Activated CD4-positive, alpha-beta T cell treated with anti-CD3 and anti-CD28 coated beads for 36 hours (primary cell): ENCODE measurements at regions not wholly inside any gene's neighbourhood (a gene's known extent, or its start where the extent isn't known, plus 50 kb on each side); places are given as distances from the start of the nearest gene placed in this dataset.

Experiments
- ATAC-seq: fragments of 200-7000 bp; cut with Tn5 transposase; one replicate; pipeline ENCODE4 v1.10.0; 2021; ENCODE audit warnings: mild to moderate bottlenecking, moderate library complexity
- CTCF ChIA-PET: fragments of 350-600 bp; sonication (Branson Sonifier 250); formaldehyde crosslinking; loops from one replicate; lab custom pipeline; 2021; ENCODE audit warnings: antibody characterized with exemption; lab: Charles Lee
- POLR2A ChIA-PET: fragments of 350-600 bp; sonication (Branson Sonifier 250); formaldehyde crosslinking; loops from one replicate; lab custom pipeline; 2021; ENCODE audit warnings: antibody characterized with exemption, inconsistent platforms; lab: Charles Lee
- DNase-seq: peaks from one replicate; pipeline ENCODE4 v3.0.0-alpha.2; 2020
- H3K27ac Mint-ChIP-seq: one replicate; pipeline ENCODE4 v1.8.0; 2021; ENCODE audit warnings: mixed read lengths
- H3K27me3 Mint-ChIP-seq: one replicate; pipeline ENCODE4 v1.8.0; 2021; ENCODE audit warnings: mixed read lengths
- H3K36me3 Mint-ChIP-seq: one replicate; pipeline ENCODE4 v1.8.0; 2021; ENCODE audit warnings: low read depth, mixed read lengths
- H3K4me1 Mint-ChIP-seq: one replicate; pipeline ENCODE4 v1.8.0; 2021; ENCODE audit warnings: mixed read lengths
- H3K4me3 Mint-ChIP-seq: one replicate; pipeline ENCODE4 v1.8.0; 2021; ENCODE audit warnings: mild to moderate bottlenecking, moderate library complexity, mixed read lengths
- H3K9me3 Mint-ChIP-seq: one replicate; pipeline ENCODE4 v1.8.0; 2021; ENCODE audit warnings: low read depth, mixed read lengths
- intact Hi-C, 2 experiments: fragments of 100-400 bp; cut with DNase I in 1 of 2; cut with micrococcal nuclease in 1 of 2; formaldehyde crosslinking; loops; one replicate each; pipeline versions ENCODE4 v1.14.2 to v1.15.1; 2022 to 2024; cut with DNase I, micrococcal nuclease

GRCh38 chr4:18242919-18243693 lies 221.6 kb upstream of the LCORL start:
- ChIA-PET POLR2A (no interaction called here), CTCF (no interaction called here)
- no peaks in the 10 kb centered on the region for H3K9me3 Mint-ChIP-seq
- no peaks in the 10 kb centered on the region for H3K27me3 Mint-ChIP-seq
- no peaks in the 10 kb centered on the region for H3K36me3 Mint-ChIP-seq
- ATAC-seq: no peak
- DNase-seq: no peak
- intact Hi-C loops: no loop called here
- no peaks in the 10 kb centered on the region for H3K4me1 Mint-ChIP-seq
- no peak overlapping the region for H3K27ac Mint-ChIP-seq
- H3K4me3 Mint-ChIP-seq: no peak overlapping the region

- Mint-ChIP-seq H3K4me1 (no peaks in the 10 kb centered on the region), H3K9me3 (no peaks in the 10 kb centered on the region), H3K36me3 (no peaks in the 10 kb centered on the region), H3K4me3 (no peak overlapping the region), H3K27me3 (no peaks in the 10 kb centered on the region), H3K27ac (no peak overlapping the region)
- intact Hi-C loops: no loop called here
- POLR2A ChIA-PET: no interaction called here
- ATAC-seq (no peak), DNase-seq (no peak)
- CTCF ChIA-PET: no interaction called here
These were observed 220.2 kb upstream of the LCORL start for GRCh38 chr4:18241727-18242126.

- intact Hi-C loops: no loop called here
- POLR2A ChIA-PET: no interaction called here
These were observed 212.6 kb upstream of the LCORL start for GRCh38 chr4:18234108-18234507.

GRCh38 chr4:18231726-18232125 lies 210.2 kb upstream of the LCORL start:
- POLR2A ChIA-PET: no interaction called here
- Mint-ChIP-seq H3K4me1 (no peaks in the 10 kb centered on the region), H3K27me3 (peaks cover 8% of the 10 kb centered on the region), H3K9me3 (peaks cover 11% of the 10 kb centered on the region), H3K36me3 (no peaks in the 10 kb centered on the region), H3K27ac (no peak overlapping the region), H3K4me3 (no peak overlapping the region)
- ATAC-seq (no peak), DNase-seq (no peak)
- intact Hi-C loops: no loop called here
- CTCF ChIA-PET: no interaction called here

More at GRCh38 chr4:18234108-18234507, 212.6 kb upstream of the LCORL start:
- ATAC-seq (no peak), DNase-seq (no peak)
- no peak overlapping the region for H3K4me3 Mint-ChIP-seq
- H3K27me3 Mint-ChIP-seq: peaks cover 8% of the 10 kb centered on the region
- CTCF ChIA-PET: no interaction called here
- no peak overlapping the region for H3K27ac Mint-ChIP-seq
- peaks cover 5% of the 10 kb centered on the region for H3K9me3 Mint-ChIP-seq
- no peaks in the 10 kb centered on the region for H3K4me1 Mint-ChIP-seq
- no peaks in the 10 kb centered on the region for H3K36me3 Mint-ChIP-seq

GRCh38 chr4:18227880-18228279 lies 206.3 kb upstream of the LCORL start:
- Mint-ChIP-seq H3K36me3 (no peaks in the 10 kb centered on the region), H3K9me3 (peaks cover 11% of the 10 kb centered on the region), H3K4me1 (no peaks in the 10 kb centered on the region), H3K4me3 (no peak overlapping the region), H3K27ac (no peak overlapping the region), H3K27me3 (peaks cover 8% of the 10 kb centered on the region)
- POLR2A ChIA-PET: no interaction called here
- no peak for DNase-seq
- no peak for ATAC-seq
- CTCF ChIA-PET: no interaction called here
- intact Hi-C loops: no loop called here

- no peaks in the 10 kb centered on the region for H3K4me1 Mint-ChIP-seq
- intact Hi-C loops: no loop called here
- H3K27ac Mint-ChIP-seq: no peak overlapping the region
- H3K9me3 Mint-ChIP-seq: no peaks in the 10 kb centered on the region
- ATAC-seq (no peak), DNase-seq (no peak)
- H3K36me3 Mint-ChIP-seq: no peaks in the 10 kb centered on the region
- ChIA-PET CTCF (no interaction called here), POLR2A (no interaction called here)
- peaks cover 19% of the 10 kb centered on the region for H3K27me3 Mint-ChIP-seq
- no peak overlapping the region for H3K4me3 Mint-ChIP-seq
These were observed 193.0 kb upstream of the LCORL start for GRCh38 chr4:18214411-18215055.

- Mint-ChIP-seq H3K4me3 (no peak overlapping the region), H3K36me3 (no peaks in the 10 kb centered on the region), H3K27ac (no peak overlapping the region), H3K4me1 (no peaks in the 10 kb centered on the region), H3K27me3 (peaks cover 17% of the 10 kb centered on the region), H3K9me3 (no peaks in the 10 kb centered on the region)
- CTCF ChIA-PET: no interaction called here
- DNase-seq (no peak), ATAC-seq (no peak)
- intact Hi-C loops: no loop called here
- POLR2A ChIA-PET: no interaction called here
These were observed 192.1 kb upstream of the LCORL start for GRCh38 chr4:18213576-18214198.

GRCh38 chr4:18209448-18209847 lies 187.9 kb upstream of the LCORL start:
- ATAC-seq: no peak
- Mint-ChIP-seq H3K27ac (no peak overlapping the region), H3K27me3 (peaks cover 15% of the 10 kb centered on the region), H3K4me3 (no peak overlapping the region), H3K4me1 (no peaks in the 10 kb centered on the region), H3K9me3 (no peaks in the 10 kb centered on the region), H3K36me3 (no peaks in the 10 kb centered on the region)
- ChIA-PET CTCF (no interaction called here), POLR2A (interaction anchor here (0.7 kb wide), 1 partner anchor 53 kb away, joined by 3 read pairs; no protein-coding TSS in a partner anchor)
- intact Hi-C loops: no loop called here
- DNase-seq: no peak

GRCh38 chr4:18203966-18204365 lies 182.4 kb upstream of the LCORL start:
- ChIA-PET CTCF (no interaction called here), POLR2A (no interaction called here)
- Mint-ChIP-seq H3K9me3 (no peaks in the 10 kb centered on the region), H3K4me1 (no peaks in the 10 kb centered on the region), H3K4me3 (no peak overlapping the region), H3K27me3 (peaks cover 3% of the 10 kb centered on the region), H3K27ac (no peak overlapping the region), H3K36me3 (no peaks in the 10 kb centered on the region)
- ATAC-seq: no peak
- intact Hi-C loops: no loop called here
- no peak for DNase-seq

GRCh38 chr4:18202486-18202885 lies 180.9 kb upstream of the LCORL start:
- Mint-ChIP-seq H3K27ac (no peak overlapping the region), H3K27me3 (peaks cover 3% of the 10 kb centered on the region), H3K4me3 (no peak overlapping the region), H3K9me3 (no peaks in the 10 kb centered on the region), H3K4me1 (no peaks in the 10 kb centered on the region), H3K36me3 (no peaks in the 10 kb centered on the region)
- intact Hi-C loops: no loop called here
- ChIA-PET CTCF (no interaction called here), POLR2A (no interaction called here)
- DNase-seq: no peak
- no peak for ATAC-seq

GRCh38 chr4:18201885-18202284 lies 180.3 kb upstream of the LCORL start:
- Mint-ChIP-seq H3K4me1 (no peaks in the 10 kb centered on the region), H3K27ac (no peak overlapping the region), H3K27me3 (peaks cover 3% of the 10 kb centered on the region), H3K4me3 (no peak overlapping the region), H3K9me3 (no peaks in the 10 kb centered on the region), H3K36me3 (no peaks in the 10 kb centered on the region)
- ChIA-PET POLR2A (no interaction called here), CTCF (no interaction called here)
- no peak for DNase-seq
- ATAC-seq: no peak
- intact Hi-C loops: no loop called here

GRCh38 chr4:18198653-18199052 lies 177.1 kb upstream of the LCORL start:
- CTCF ChIA-PET: no interaction called here
- H3K27ac Mint-ChIP-seq: no peak overlapping the region
- POLR2A ChIA-PET: no interaction called here
- H3K4me3 Mint-ChIP-seq: no peak overlapping the region
- no peaks in the 10 kb centered on the region for H3K9me3 Mint-ChIP-seq
- H3K36me3 Mint-ChIP-seq: no peaks in the 10 kb centered on the region
- DNase-seq: no peak
- no peak for ATAC-seq
- no peaks in the 10 kb centered on the region for H3K4me1 Mint-ChIP-seq
- H3K27me3 Mint-ChIP-seq: peaks cover 12% of the 10 kb centered on the region
- intact Hi-C loops: no loop called here
